Spinal cord (tissue), 9 donors: ENCODE measurements at regions not wholly inside any gene's neighbourhood (a gene's known extent, or its start where the extent isn't known, plus 50 kb on each side); places are given as distances from the start of the nearest gene placed in this dataset.

ENCODE experiments used
- DNase-seq, 6 donors: peaks; one replicate each; pipeline versions ENCODE4 v3.0.0 to v3.0.0-alpha.2; 2013 to 2015; ENCODE audit warnings: low spot score in 6 of 6, low read depth in 4 of 6
- H3K27ac ChIP-seq: one replicate; pipeline ENCODE4 v1.5.1; 2013; ENCODE audit warnings: low read depth, low read length, control low read depth
- H3K27me3 ChIP-seq: one replicate; pipeline ENCODE4 v1.6.1; 2013; ENCODE audit warnings: low read length; ENCODE audit not compliant: control insufficient read depth, insufficient read depth
- H3K36me3 ChIP-seq: one replicate; pipeline ENCODE4 v1.6.1; 2013; ENCODE audit warnings: low read length; ENCODE audit not compliant: control insufficient read depth, insufficient read depth
- H3K4me1 ChIP-seq: one replicate; pipeline ENCODE4 v1.6.1; 2013; ENCODE audit warnings: low read length; ENCODE audit not compliant: control insufficient read depth, insufficient read depth
- H3K4me3 ChIP-seq: one replicate; pipeline ENCODE4 v1.5.1; 2013; ENCODE audit warnings: low read depth, low read length, control low read depth
- H3K9me3 ChIP-seq: one replicate; pipeline ENCODE4 v1.6.1; 2013; ENCODE audit warnings: low read length; ENCODE audit not compliant: control insufficient read depth, insufficient read depth
- WGBS: methylation state at CpG from one replicate; pipeline ENCODE4 v1.1.5; 2013; ENCODE audit warnings: missing lambda C conversion rate; ENCODE audit not compliant: insufficient coverage; 5-methylcytosine and 5-hydroxymethylcytosine counted together
- donor health status: healthy.

DNA sequence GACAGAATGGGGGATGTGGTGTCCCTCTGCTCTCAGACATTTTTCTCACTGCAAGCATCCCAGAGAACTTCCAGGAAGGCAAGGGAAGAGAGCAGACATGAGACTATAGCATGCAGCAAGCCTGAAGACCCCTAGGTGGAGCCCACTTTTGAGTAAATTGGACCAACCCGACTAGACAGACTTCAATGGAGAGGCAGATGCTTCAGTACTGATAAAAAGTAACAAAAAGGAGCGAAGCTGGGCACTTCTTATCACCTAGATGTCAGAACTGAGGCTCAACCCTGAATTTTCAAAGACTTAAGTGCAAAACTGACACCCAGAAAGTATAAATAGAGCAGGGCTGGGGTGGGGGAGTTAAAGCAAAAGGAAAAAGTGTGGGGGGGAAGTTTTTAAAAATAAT lies 130.8 kb downstream of the PMP22 start:
- H3K27me3 ChIP-seq, result no peaks in the 10 kb centered on the region
- H3K27ac ChIP-seq, result no peak overlapping the region
- no peak overlapping the region for H3K4me3 ChIP-seq
- no peaks in the 10 kb centered on the region for H3K9me3 ChIP-seq
- no peaks in the 10 kb centered on the region for H3K36me3 ChIP-seq
- no peaks in the 10 kb centered on the region for H3K4me1 ChIP-seq
- no peak for DNase-seq
- 80% methylated on average over 2 of the region's 2 CpGs for WGBS

- Histone ChIP-seq H3K27me3 (no peaks in the 10 kb centered on the region), H3K27ac (no peak overlapping the region), H3K9me3 (no peaks in the 10 kb centered on the region), H3K4me1 (no peaks in the 10 kb centered on the region), H3K4me3 (no peak overlapping the region), H3K36me3 (no peaks in the 10 kb centered on the region)
- DNase-seq, result no peak
- 94% methylated on average over 2 of the region's 4 CpGs for WGBS
Observed at GRCh38 chr17:15133826-15134225, 131.3 kb downstream of the PMP22 start.

DNA sequence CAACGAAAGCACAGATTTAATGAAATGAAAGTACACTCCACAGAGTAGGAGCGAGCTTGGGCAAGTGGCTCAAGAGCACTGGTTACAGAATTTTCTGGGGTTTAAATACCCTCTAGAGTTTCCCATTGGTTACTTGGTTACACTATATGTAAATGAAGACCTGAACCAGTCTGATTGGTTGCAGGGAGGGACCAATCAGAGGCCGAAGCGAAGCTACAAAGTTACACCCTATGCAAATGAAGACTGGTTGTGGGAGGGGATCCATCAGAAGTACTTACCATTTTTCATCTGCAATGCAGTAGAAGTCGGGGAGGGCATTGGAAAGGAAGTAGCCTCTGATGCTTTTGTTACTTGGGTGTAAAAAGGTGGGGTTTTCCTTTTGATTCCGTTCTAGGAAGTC lies 132.0 kb downstream of the PMP22 start:
- H3K4me1 ChIP-seq, result no peaks in the 10 kb centered on the region
- WGBS, result 90% methylated on average over 3 of the region's 6 CpGs
- H3K27me3 ChIP-seq, result no peaks in the 10 kb centered on the region
- no peaks in the 10 kb centered on the region for H3K9me3 ChIP-seq
- H3K4me3 ChIP-seq, result no peak overlapping the region
- DNase-seq, result no peak
- no peak overlapping the region for H3K27ac ChIP-seq
- no peaks in the 10 kb centered on the region for H3K36me3 ChIP-seq

DNA sequence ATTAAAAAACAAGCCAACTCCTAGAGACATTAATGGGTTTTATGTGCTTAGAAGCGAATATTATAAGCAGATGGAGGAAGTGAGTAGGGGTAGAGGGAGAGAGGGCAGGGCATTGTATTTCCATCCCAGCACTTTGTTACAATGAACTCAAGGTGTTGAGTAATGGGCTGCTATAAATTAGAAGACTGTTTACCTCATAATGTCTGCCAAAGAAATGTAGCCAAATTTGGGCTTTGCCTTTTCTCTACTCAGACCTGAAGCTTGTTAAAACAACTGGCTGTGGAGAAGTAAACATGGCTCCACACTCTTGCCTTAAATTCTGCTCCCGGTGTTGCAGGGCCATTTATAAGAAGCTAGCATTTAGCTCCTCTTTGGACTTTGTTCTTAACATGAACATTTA lies 134.7 kb downstream of the PMP22 start:
- Histone ChIP-seq H3K27ac (no peak overlapping the region), H3K9me3 (no peaks in the 10 kb centered on the region), H3K4me3 (no peak overlapping the region), H3K4me1 (no peaks in the 10 kb centered on the region), H3K27me3 (no peaks in the 10 kb centered on the region), H3K36me3 (no peaks in the 10 kb centered on the region)
- DNase-seq, result no peak
- 100% methylated on average over 1 of the region's 2 CpGs for WGBS

DNA sequence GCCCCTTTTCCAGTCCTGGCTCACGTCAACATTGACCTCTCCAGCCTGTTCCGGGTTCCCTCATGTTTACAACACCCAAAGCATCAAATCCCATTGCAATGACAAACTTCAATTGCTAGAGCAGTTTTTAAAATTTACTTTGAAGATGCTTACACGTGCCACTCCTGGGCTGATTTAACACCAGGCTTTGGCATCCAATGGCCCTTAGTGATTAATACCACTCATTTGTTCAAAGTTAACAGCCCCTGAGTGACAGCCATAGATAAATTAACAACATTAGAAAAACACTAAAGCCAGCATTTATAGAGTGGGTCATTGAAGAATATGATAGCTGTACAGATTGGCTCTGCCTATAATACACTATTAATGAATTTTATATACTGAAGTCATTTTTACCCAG lies 135.1 kb downstream of the PMP22 start:
- H3K27me3 ChIP-seq, result no peaks in the 10 kb centered on the region
- DNase-seq, result peak in 1 of 6 donors; percentile 55
- no peaks in the 10 kb centered on the region for H3K9me3 ChIP-seq
- H3K4me3 ChIP-seq, result no peak overlapping the region
- 49% methylated on average over 3 of the region's 3 CpGs for WGBS
- no peak overlapping the region for H3K27ac ChIP-seq
- no peaks in the 10 kb centered on the region for H3K4me1 ChIP-seq
- H3K36me3 ChIP-seq, result no peaks in the 10 kb centered on the region

GRCh38 chr17:15124746-15125145 lies 140.4 kb downstream of the PMP22 start:
- Histone ChIP-seq H3K27ac (no peak overlapping the region), H3K4me1 (no peaks in the 10 kb centered on the region), H3K4me3 (no peak overlapping the region), H3K27me3 (no peaks in the 10 kb centered on the region), H3K9me3 (no peaks in the 10 kb centered on the region), H3K36me3 (no peaks in the 10 kb centered on the region)
- no peak for DNase-seq
- no CpG with 5 or more reads among the region's 1 CpG for WGBS

DNA sequence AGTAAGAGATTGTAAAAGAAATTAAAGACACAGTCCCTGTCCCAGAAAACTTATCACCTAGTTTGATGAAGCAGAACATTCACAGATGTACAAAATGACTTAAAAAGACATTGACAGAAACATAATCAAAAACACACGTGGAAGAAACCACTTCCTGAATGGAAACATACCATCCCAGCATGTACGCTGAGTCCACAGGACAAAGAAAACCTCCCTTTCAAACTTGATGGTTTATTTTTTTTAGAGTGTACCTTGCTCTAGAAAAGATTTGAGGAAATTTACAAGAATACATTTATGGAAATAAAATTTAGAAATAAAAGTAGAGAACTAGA lies 140.9 kb downstream of the PMP22 start:
- DNase-seq, result no peak
- Histone ChIP-seq H3K27me3 (no peaks in the 10 kb centered on the region), H3K4me1 (no peaks in the 10 kb centered on the region), H3K27ac (no peak overlapping the region), H3K4me3 (no peak overlapping the region), H3K9me3 (no peaks in the 10 kb centered on the region), H3K36me3 (no peaks in the 10 kb centered on the region)
- WGBS, result no CpG with 5 or more reads among the region's 2 CpGs

DNA sequence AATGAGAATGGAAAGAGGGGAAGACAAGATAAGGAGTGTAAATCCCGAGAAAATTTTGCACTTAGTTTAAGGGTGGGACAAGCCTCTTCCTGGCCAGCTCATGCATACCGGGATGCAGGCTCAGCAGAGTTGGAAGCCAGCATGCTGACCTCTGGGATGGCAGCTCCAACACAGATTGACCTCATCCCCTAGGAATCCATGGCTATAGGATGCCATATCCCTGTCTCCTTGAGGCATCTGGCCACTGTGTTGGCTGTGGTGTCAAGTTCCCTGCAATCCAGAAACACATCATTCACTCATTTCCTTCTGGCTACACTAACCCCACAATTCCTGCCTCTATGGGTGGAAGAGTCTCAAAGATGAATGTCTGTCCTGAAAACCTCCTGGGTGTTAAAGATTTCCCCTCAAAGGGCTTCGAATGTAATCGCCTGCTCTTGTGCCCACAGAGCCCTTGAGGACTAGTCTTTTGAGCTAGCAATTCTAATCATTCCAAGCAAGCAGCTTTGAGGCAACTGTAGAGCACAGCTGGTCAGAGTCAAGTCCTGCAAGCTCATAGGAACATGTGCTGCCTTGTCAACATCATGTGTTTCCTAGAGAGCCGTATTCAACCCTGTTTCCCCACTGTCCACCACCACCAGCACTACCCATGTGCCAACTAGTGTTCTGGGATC lies 141.4 kb downstream of the PMP22 start:
- H3K9me3 ChIP-seq, result no peaks in the 10 kb centered on the region
- no peaks in the 10 kb centered on the region for H3K27me3 ChIP-seq
- no peaks in the 10 kb centered on the region for H3K4me1 ChIP-seq
- H3K27ac ChIP-seq, result no peak overlapping the region
- H3K4me3 ChIP-seq, result no peak overlapping the region
- no peak for DNase-seq
- 85% methylated on average over 4 of the region's 5 CpGs for WGBS
- no peaks in the 10 kb centered on the region for H3K36me3 ChIP-seq

DNA sequence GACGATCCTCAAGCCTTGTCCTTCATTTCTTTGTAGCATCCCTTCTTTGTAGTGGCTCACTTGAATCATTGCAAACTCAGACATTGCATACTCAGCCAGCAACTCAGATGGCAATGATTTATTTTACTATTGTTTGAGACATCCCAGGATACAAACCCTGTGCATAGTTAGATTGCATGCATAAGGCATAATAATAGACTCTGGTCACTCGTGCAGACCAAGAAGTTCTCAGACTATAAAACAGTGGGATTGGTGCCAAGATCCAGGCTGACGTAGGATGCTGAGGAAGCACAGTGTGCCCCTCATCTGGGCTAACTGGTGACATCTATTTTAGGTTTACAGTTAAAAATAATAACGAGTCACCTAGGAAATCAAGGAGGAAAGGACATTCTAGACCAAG lies 142.3 kb downstream of the PMP22 start:
- WGBS, result 63% methylated on average over 3 of the region's 4 CpGs

GRCh38 chr17:15121426-15121825 lies 143.7 kb downstream of the PMP22 start:
- Histone ChIP-seq H3K27me3 (no peaks in the 10 kb centered on the region), H3K27ac (no peak overlapping the region), H3K4me1 (no peaks in the 10 kb centered on the region), H3K9me3 (no peaks in the 10 kb centered on the region), H3K36me3 (no peaks in the 10 kb centered on the region), H3K4me3 (no peak overlapping the region)
- WGBS, result 90% methylated on average over 1 of the region's 2 CpGs
- no peak for DNase-seq

More for the DNA sequence above, 142.3 kb downstream of the PMP22 start:
- Histone ChIP-seq H3K36me3 (no peaks in the 10 kb centered on the region), H3K4me1 (no peaks in the 10 kb centered on the region), H3K27me3 (no peaks in the 10 kb centered on the region), H3K9me3 (no peaks in the 10 kb centered on the region), H3K27ac (no peak overlapping the region), H3K4me3 (no peak overlapping the region)
- DNase-seq, result no peak
